Lower leg skin (tissue), 4 donors: ENCODE measurements at regions not wholly inside any gene's neighbourhood (a gene's known extent, or its start where the extent isn't known, plus 50 kb on each side); places are given as distances from the start of the nearest gene placed in this dataset.
A peak's percentile ranks its signal among the peaks of the same experiment; 100 is the strongest.

Source experiments
- DNase-seq, 2 donors: peaks; one replicate each; pipeline ENCODE4 v3.0.0-alpha.2; 2019; ENCODE audit warnings: low spot score in 2 of 2
- H3K4me3 ChIP-seq: fragments of 200-600 bp; sonication (generic); 2 replicates; pipeline ENCODE4 v1.5.1; 2017; ENCODE audit warnings: mild to moderate bottlenecking, low read depth; ENCODE audit not compliant: poor library complexity, severe bottlenecking
- CTCF ChIP-seq, 3 donors: fragments of 450-650 bp; IDR thresholded peaks; one replicate each; pipeline ENCODE4 v1.5.1; 2016; ENCODE audit warnings: antibody characterized with exemption in 3 of 3, mild to moderate bottlenecking in 3 of 3, moderate library complexity in 2 of 3
- POLR2A ChIP-seq, 2 donors: fragments of 450-650 bp; IDR thresholded peaks; one replicate each; pipeline ENCODE4 v1.6.1; 2016 to 2017; ENCODE audit warnings: antibody characterized with exemption in 2 of 2, mild to moderate bottlenecking in 1 of 2, moderate library complexity in 1 of 2
- WGBS, 2 donors: methylation state at CpG; one replicate each; pipeline ENCODE4 v1.1.5; 2018; 5-methylcytosine and 5-hydroxymethylcytosine counted together
- intact Hi-C: fragments of 100-400 bp; cut with DNase I; formaldehyde crosslinking; loops from one replicate; pipeline ENCODE4 v1.15.0; 2023; ENCODE audit warnings: low total_unique reads

DNA sequence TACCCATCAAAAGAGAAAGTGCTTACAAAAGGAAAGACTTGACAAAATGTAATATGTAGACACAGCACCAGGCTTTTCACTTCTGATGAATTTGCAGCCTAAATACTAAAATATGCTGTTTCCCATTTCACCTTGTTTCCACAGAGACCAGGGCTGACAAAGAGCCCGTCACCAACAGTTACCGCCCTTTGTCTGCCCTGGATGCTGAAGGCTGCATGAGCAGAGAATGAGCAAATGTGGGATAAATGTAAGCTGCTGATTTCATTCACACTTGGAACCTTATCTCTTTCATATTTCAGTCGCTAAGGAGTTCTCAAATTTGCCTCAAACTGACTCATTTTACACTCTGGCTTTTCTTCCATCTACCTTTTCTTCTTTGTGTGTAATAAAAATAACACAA is 213.9 kb downstream of the TMEM167A start:
- intact Hi-C loops = no loop called here
- TF ChIP-seq CTCF (IDR thresholded peaks at IDR 0.05) (no peak), POLR2A (IDR thresholded peaks at IDR 0.05) (no peak)
- 56 to 83% methylated on average over 3 of the region's 3 CpGs for WGBS, 2 donors
- H3K4me3 ChIP-seq = no peak overlapping the region
- no peak for DNase-seq

GRCh38 chr5:82862711-82863110 is 214.5 kb downstream of the TMEM167A start:
- DNase-seq = no peak
- intact Hi-C loops = no loop called here
- H3K4me3 ChIP-seq = no peak overlapping the region
- TF ChIP-seq POLR2A (IDR thresholded peaks at IDR 0.05) (no peak), CTCF (IDR thresholded peaks at IDR 0.05) (no peak)
- 71 to 74% methylated on average over 4 of the region's 4 CpGs for WGBS, 2 donors

DNA sequence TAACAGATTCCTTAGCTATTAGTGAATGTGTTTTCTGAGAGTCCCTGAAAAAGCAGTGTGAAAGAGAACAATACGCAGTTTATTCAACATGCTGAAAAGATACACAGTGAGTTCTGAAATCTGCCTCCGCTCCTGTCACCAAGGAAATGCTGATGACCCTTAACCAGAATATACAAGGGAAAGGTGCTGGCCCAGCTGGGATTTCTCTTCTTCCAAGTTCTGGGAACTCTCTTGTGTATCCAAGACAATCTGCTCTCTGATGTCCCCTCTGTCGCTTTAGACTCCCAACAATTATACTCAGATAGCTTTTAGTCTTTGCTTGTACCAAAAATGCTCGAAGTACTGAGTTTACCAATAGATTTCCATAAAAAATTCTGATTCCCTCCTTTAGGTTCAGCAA is 214.9 kb downstream of the TMEM167A start:
- DNase-seq = no peak
- TF ChIP-seq CTCF (IDR thresholded peaks at IDR 0.05) (no peak), POLR2A (IDR thresholded peaks at IDR 0.05) (no peak)
- intact Hi-C loops = no loop called here
- 82 to 85% methylated on average over 4 of the region's 4 CpGs for WGBS, 2 donors
- H3K4me3 ChIP-seq = no peak overlapping the region

GRCh38 chr5:82861701-82862100 is 215.5 kb downstream of the TMEM167A start:
- 87 to 96% methylated on average over 4 of the region's 4 CpGs for WGBS, 2 donors
- no peak overlapping the region for H3K4me3 ChIP-seq
- no peak for TF ChIP-seq CTCF (IDR thresholded peaks at IDR 0.05)
- no peak for TF ChIP-seq POLR2A (IDR thresholded peaks at IDR 0.05)
- DNase-seq = peak in 1 of 2 donors; percentile 49
- intact Hi-C loops = no loop called here

DNA sequence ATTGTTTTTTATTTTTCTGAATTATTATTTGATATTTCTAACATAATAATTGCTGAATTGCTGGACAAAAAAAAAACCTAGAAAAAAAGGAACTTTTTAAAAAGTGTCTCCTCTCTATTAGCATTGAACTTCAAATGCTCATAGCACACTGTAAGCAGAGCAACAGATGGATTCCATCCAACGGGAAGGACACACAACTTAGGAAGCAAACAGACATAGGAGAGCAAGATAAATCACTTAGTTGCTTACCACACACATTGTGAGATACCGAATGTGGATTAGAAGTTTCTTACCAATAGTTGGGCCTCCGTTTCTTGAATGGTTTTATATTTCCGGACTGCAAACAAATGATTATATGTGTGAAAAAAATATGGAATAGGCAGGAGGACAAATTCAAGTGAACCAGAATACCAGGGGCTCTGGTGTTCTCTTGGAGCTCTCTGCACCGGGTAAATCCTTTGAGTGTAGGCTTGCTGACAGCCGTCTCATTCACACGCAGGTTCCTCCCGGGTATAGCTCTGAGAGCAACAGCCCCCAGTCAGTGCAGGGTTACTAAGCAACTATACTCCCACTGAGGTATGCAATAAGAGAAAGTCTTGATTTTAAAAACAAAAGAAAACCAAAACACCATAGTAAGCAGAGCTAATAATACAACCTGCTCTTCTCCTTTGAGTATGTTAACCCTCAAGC is 217.6 kb downstream of the TMEM167A start:
- intact Hi-C loops = no loop called here
- 68 to 74% methylated on average over 8 of the region's 8 CpGs for WGBS, 2 donors
- TF ChIP-seq POLR2A (IDR thresholded peaks at IDR 0.05) (no peak), CTCF (IDR thresholded peaks at IDR 0.05) (no peak)
- no peak for DNase-seq
- H3K4me3 ChIP-seq = no peak overlapping the region
